PFSK-1 (cell line): ENCODE measurements at regions not wholly inside any gene's neighbourhood (a gene's known extent, or its start where the extent isn't known, plus 50 kb on each side); places are given as distances from the start of the nearest gene placed in this dataset.

Experiments used
- FOXP2 ChIP-seq: optimal IDR thresholded peaks from 2 replicates; pipeline ENCODE3; 2011; ENCODE audit warnings: borderline replicate concordance, control low read depth, inconsistent platforms; ENCODE audit not compliant: insufficient read depth; ENCODE audit errors: extremely low read length, extremely low read depth
- POLR2AphosphoS5 ChIP-seq: IDR thresholded peaks from 2 replicates; pipeline ENCODE4 v1.6.1; 2012; ENCODE audit warnings: low read depth, mild to moderate bottlenecking, control low read depth, low read length, moderate library complexity
- REST ChIP-seq, 2 experiments: IDR thresholded peaks; 2 replicates each; pipeline versions ENCODE4 v1.6.1 to v1.8.0; 2011 to 2012; ENCODE audit warnings: low read depth in 2 of 2, low read length in 2 of 2, control low read depth in 1 of 2, inconsistent platforms in 1 of 2, mild to moderate bottlenecking in 1 of 2, moderate library complexity in 1 of 2; ENCODE audit not compliant: insufficient read depth in 1 of 2
- SIN3A ChIP-seq: IDR thresholded peaks from 2 replicates; pipeline ENCODE4 v1.6.1; 2012; ENCODE audit warnings: mild to moderate bottlenecking, low read length, moderate library complexity, borderline replicate concordance; ENCODE audit not compliant: insufficient read depth
- TAF1 ChIP-seq: IDR thresholded peaks from 2 replicates; pipeline ENCODE4 v1.6.1; 2012; ENCODE audit warnings: low read length, control low read depth, borderline replicate concordance; ENCODE audit not compliant: insufficient read depth

DNA sequence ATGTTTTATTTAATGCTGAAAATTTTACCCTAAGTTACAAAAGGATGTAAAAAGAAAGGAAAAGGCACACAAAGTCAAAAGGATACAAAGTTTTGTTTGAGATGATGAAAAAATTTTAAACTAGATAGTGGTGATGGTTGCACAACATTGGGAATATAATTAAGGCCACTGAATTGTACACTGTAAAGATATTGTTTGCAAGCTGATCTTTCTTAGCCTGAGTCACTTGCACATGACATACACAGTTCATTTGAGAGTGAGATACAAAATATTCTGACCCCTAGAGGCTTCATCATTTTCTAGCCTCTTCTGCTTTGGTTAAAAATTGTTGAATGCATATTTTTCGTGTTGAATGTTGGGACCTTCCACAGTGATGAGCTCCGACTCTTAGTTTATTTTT lies 462.6 kb downstream of the HDGFL1 start:
- no peak for TF ChIP-seq REST (IDR thresholded peaks at IDR 0.05; ENCODE audit: insufficient read depth in 1 of 2, low read depth in 2 of 2, low read length in 2 of 2)
- no peak for TF ChIP-seq FOXP2
- no peak for TF ChIP-seq SIN3A
- no peak for TF ChIP-seq TAF1
- no peak for TF ChIP-seq POLR2AphosphoS5

DNA sequence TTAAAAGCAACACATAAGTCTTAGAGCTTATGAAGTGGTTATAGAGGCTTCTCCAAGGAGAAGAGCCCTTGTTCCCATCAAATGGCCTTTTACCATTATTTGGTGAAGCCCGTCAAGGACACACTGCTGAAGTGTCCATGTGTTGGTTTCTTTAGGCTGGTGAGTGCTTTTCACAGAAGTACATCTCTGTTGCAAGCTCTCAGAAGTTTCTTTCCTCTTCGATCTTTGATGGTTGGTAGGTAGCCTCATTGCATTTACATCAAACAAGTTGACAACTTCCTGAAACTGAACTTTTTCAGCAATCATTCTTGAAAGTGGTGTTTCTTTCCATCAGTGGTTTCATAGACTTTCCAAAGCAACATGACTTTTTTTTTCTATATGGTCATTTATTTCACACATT lies 465.6 kb downstream of the HDGFL1 start:
- no peak for TF ChIP-seq SIN3A
- no peak for TF ChIP-seq TAF1
- TF ChIP-seq POLR2AphosphoS5: no peak
- TF ChIP-seq REST (IDR thresholded peaks at IDR 0.05; ENCODE audit: insufficient read depth in 1 of 2, low read depth in 2 of 2, low read length in 2 of 2): no peak
- no peak for TF ChIP-seq FOXP2

DNA sequence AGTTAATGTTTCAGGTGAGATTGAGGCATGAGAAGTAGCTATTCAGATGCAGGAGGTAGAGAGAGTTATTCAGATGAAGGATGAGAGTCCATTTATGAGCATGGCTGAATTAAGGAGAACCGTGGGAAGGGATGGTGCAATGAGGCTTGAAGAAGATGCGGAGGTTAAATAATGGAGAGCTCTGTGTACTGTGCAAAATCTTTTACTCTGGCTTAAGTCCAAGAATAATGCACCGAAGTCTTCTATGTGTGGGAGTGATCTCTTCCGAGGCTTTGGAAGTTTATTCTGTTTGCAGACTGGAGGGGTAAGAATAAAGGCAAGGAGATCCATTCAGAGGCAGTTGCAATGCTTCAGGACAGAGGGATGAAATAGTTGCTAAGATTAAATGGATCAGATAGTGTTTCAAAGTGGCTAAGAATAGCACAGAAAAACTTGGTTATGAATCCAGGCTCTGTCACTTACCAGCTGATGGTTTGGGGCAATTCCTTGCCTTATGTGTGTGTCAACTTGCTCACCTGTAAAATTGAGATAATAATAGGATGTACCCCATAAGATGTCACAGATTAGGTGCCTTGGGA lies 467.1 kb downstream of the HDGFL1 start:
- TF ChIP-seq POLR2AphosphoS5 (no peak), FOXP2 (no peak), TAF1 (no peak), REST (IDR thresholded peaks at IDR 0.05; ENCODE audit: insufficient read depth in 1 of 2, low read depth in 2 of 2, low read length in 2 of 2) (no peak), SIN3A (no peak)

DNA sequence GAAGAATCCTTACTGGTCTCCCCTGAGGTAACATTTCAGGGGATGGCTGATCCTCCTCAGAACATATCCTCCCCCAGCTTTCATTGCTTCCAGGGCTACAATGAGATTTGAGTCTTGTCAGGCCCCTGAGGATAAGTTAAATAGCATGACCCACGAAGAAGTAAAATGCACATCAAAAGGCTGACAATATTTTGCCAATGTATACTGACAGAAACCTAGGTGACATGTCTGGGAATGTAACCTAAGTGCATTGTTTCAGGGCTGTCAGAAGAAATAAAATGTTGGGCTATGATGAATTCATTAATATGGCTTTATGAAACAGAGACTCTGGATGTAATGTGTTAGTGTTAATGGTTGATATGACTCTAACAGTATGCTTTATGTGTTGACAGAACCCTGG lies 471.5 kb downstream of the HDGFL1 start:
- TF ChIP-seq SIN3A: no peak
- no peak for TF ChIP-seq POLR2AphosphoS5
- TF ChIP-seq REST (IDR thresholded peaks at IDR 0.05; ENCODE audit: insufficient read depth in 1 of 2, low read depth in 2 of 2, low read length in 2 of 2): no peak
- TF ChIP-seq FOXP2: no peak
- no peak for TF ChIP-seq TAF1

DNA sequence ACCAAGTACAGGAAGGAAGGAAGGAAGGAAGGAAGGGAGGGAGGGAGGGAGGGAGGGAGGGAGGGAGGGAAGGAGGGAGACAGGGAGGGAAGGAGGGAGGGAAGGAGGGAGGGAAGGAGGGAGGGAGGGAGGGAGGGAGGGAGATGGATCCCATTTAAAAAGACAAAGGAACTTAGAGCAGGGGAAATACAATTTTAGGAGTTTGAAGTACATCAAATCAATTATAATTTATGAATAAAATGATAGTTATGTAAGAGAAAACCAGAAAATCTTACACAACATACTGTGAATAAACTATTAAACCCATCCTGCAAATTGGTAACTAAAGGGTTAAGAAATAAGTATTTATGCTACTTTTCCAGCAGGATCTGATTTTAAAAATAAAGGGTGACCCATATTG lies 475.9 kb downstream of the HDGFL1 start:
- no peak for TF ChIP-seq POLR2AphosphoS5
- TF ChIP-seq REST (IDR thresholded peaks at IDR 0.05; ENCODE audit: insufficient read depth in 1 of 2, low read depth in 2 of 2, low read length in 2 of 2): no peak
- no peak for TF ChIP-seq SIN3A
- TF ChIP-seq FOXP2: no peak
- no peak for TF ChIP-seq TAF1
